Keratinocyte (primary cell): ENCODE measurements at regions not wholly inside any gene's neighbourhood (a gene's known extent, or its start where the extent isn't known, plus 50 kb on each side); places are given as distances from the start of the nearest gene placed in this dataset.

ENCODE experiments used
- DNase-seq: peaks from one replicate; pipeline ENCODE4 v3.0.0-alpha.2; 2011; ENCODE audit warnings: low read depth, missing footprints, low spot score
- FAIRE-seq: peaks from 2 replicates; lab custom pipeline; 2011; peaks lifted over from hg19 to GRCh38; lab: Jason Lieb, UNC
- H2AFZ ChIP-seq: 2 replicates; pipeline ENCODE4 v1.6.0; 2012; ENCODE audit warnings: low read length, control low read depth, inconsistent platforms; ENCODE audit not compliant: control insufficient read depth
- H3K27ac ChIP-seq: 2 replicates; pipeline ENCODE4 v1.5.1; 2011; ENCODE audit warnings: low read length; ENCODE audit not compliant: control insufficient read depth, insufficient read depth
- H3K27me3 ChIP-seq: 3 replicates; pipeline ENCODE4 v1.6.0; 2011; ENCODE audit warnings: low read length; ENCODE audit not compliant: control insufficient read depth, insufficient read depth; ENCODE audit errors: extremely low read depth
- H3K36me3 ChIP-seq, 2 experiments: 2 replicates in 1 of 2; 3 replicates in 1 of 2; pipeline ENCODE4 v1.5.1; 2011; ENCODE audit warnings: low read length in 2 of 2, mild to moderate bottlenecking in 1 of 2; ENCODE audit not compliant: control insufficient read depth in 2 of 2, insufficient read depth in 2 of 2; ENCODE audit errors: extremely low read depth in 1 of 2
- H3K4me1 ChIP-seq: 3 replicates; pipeline ENCODE4 v1.5.1; 2011; ENCODE audit warnings: low read length; ENCODE audit not compliant: control insufficient read depth, insufficient read depth; ENCODE audit errors: extremely low read depth
- H3K4me2 ChIP-seq: 3 replicates; pipeline ENCODE4 v1.6.0; 2011; ENCODE audit warnings: low read depth, low read length; ENCODE audit not compliant: control insufficient read depth, insufficient read depth; ENCODE audit errors: extremely low read depth
- H3K4me3 ChIP-seq, 3 experiments: fragments of 200-600 bp in 1 of 3; sonication (generic) in 1 of 3; 2 replicates in 2 of 3; 3 replicates in 1 of 3; pipeline ENCODE4 v1.5.1; 2011 to 2016; ENCODE audit warnings: low read length in 3 of 3, mild to moderate bottlenecking in 3 of 3, control low read depth in 2 of 3, inconsistent platforms in 1 of 3, low read depth in 1 of 3, mixed read lengths in 1 of 3, mixed run types in 1 of 3, moderate library complexity in 1 of 3; ENCODE audit not compliant: control insufficient read depth in 2 of 3, insufficient read depth in 2 of 3; ENCODE audit errors: extremely low read depth in 1 of 3
- H3K79me2 ChIP-seq: 2 replicates; pipeline ENCODE4 v1.6.0; 2012; ENCODE audit warnings: low read length; ENCODE audit not compliant: control insufficient read depth, insufficient read depth
- H3K9ac ChIP-seq: 3 replicates; pipeline ENCODE4 v1.6.0; 2011; ENCODE audit warnings: low read length; ENCODE audit not compliant: control insufficient read depth, insufficient read depth; ENCODE audit errors: extremely low read depth
- H3K9me1 ChIP-seq: 3 replicates; pipeline ENCODE4 v1.6.0; 2011; ENCODE audit warnings: low read length; ENCODE audit not compliant: control insufficient read depth, insufficient read depth; ENCODE audit errors: extremely low read depth
- H3K9me3 ChIP-seq: 2 replicates; pipeline ENCODE4 v1.5.1; 2012; ENCODE audit warnings: low read depth, low read length; ENCODE audit not compliant: control insufficient read depth
- H4K20me1 ChIP-seq: 3 replicates; pipeline ENCODE4 v1.6.0; 2011; ENCODE audit warnings: low read length; ENCODE audit not compliant: control insufficient read depth, insufficient read depth; ENCODE audit errors: extremely low read depth
- CTCF ChIP-seq, 3 experiments: IDR thresholded peaks in 1 of 3; conservative IDR thresholded peaks in 1 of 3; optimal IDR thresholded peaks in 1 of 3; 2 replicates in 2 of 3; 3 replicates in 1 of 3; pipeline versions ENCODE3 to v1.5.1; 2011; ENCODE audit warnings: low read length in 3 of 3, mild to moderate bottlenecking in 3 of 3, moderate library complexity in 2 of 3, control low read depth in 1 of 3, inconsistent platforms in 1 of 3; ENCODE audit not compliant: insufficient read depth in 2 of 3; ENCODE audit errors: extremely low read depth in 1 of 3
- EZH2 ChIP-seq: IDR thresholded peaks from one replicate; pipeline ENCODE4 v1.6.1; 2012; ENCODE audit warnings: inconsistent platforms, mild to moderate bottlenecking, low read length, moderate library complexity
- dilution Hi-C: fragments of 300-500 bp; cut with MboI; formaldehyde crosslinking; loops from one replicate; pipeline ENCODE4 v1.7.0; 2020; ENCODE audit warnings: low sequenced_read_pairs; ENCODE audit not compliant: extremely low pct_ligation_motif_present

- TF ChIP-seq CTCF (optimal IDR thresholded peaks at IDR 0.05 in 1 of 3, IDR thresholded peaks at IDR 0.05 in 1 of 3, conservative IDR thresholded peaks at IDR 0.05 in 1 of 3; ENCODE audit: extremely low read depth in 1 of 3, insufficient read depth in 2 of 3, low read length in 3 of 3) (no peak), EZH2 (no peak)
- Histone ChIP-seq H3K36me3 (no peaks in the 10 kb centered on the region), H3K4me2 (no peak overlapping the region), H3K27me3 (no peaks in the 10 kb centered on the region), H3K4me1 (no peaks in the 10 kb centered on the region), H3K9me3 (no peaks in the 10 kb centered on the region), H3K4me3 (no peak overlapping the region), H2AFZ (no peak overlapping the region), H3K79me2 (no peaks in the 10 kb centered on the region), H3K27ac (no peak overlapping the region), H4K20me1 (no peaks in the 10 kb centered on the region), H3K9me1 (no peaks in the 10 kb centered on the region), H3K9ac (no peak overlapping the region)
- no peak for FAIRE-seq
- DNase-seq = no peak
- dilution Hi-C loops = no loop called here
Measured at GRCh38 chr7:123351516-123352505, 152.0 kb upstream of the SLC13A1 start.

GRCh38 chr7:123351027-123351426 lies 151.3 kb upstream of the SLC13A1 start:
- no peaks in the 10 kb centered on the region for H3K9me3 ChIP-seq
- H4K20me1 ChIP-seq = no peaks in the 10 kb centered on the region
- dilution Hi-C loops = no loop called here
- FAIRE-seq = no peak
- H3K4me1 ChIP-seq = no peaks in the 10 kb centered on the region
- DNase-seq = no peak
- no peaks in the 10 kb centered on the region for H3K36me3 ChIP-seq
- no peak overlapping the region for H3K27ac ChIP-seq
- TF ChIP-seq CTCF (optimal IDR thresholded peaks at IDR 0.05 in 1 of 3, IDR thresholded peaks at IDR 0.05 in 1 of 3, conservative IDR thresholded peaks at IDR 0.05 in 1 of 3; ENCODE audit: extremely low read depth in 1 of 3, insufficient read depth in 2 of 3, low read length in 3 of 3) = no peak
- no peak for TF ChIP-seq EZH2
- H3K4me2 ChIP-seq = no peak overlapping the region
- H3K27me3 ChIP-seq = no peaks in the 10 kb centered on the region
- no peak overlapping the region for H3K4me3 ChIP-seq
- H3K9me1 ChIP-seq = no peaks in the 10 kb centered on the region
- no peak overlapping the region for H2AFZ ChIP-seq
- no peaks in the 10 kb centered on the region for H3K79me2 ChIP-seq
- H3K9ac ChIP-seq = no peak overlapping the region
